CD14-positive monocyte (primary cell): ENCODE measurements at regions not wholly inside any gene's neighbourhood (a gene's known extent, or its start where the extent isn't known, plus 50 kb on each side); places are given as distances from the start of the nearest gene placed in this dataset.
"Not testable (repeated sequence)": the region's sequence is repeated elsewhere in the genome, so short reads cannot be mapped to it uniquely, and the experiment has no call there.

ENCODE experiments used
- DNase-seq, 3 donors: peaks; one replicate each; pipeline ENCODE4 v3.0.0-alpha.2; 2011 to 2022
- H2AFZ ChIP-seq: 2 replicates; pipeline ENCODE4 v1.6.0; 2012; ENCODE audit warnings: mild to moderate bottlenecking, low read depth, low read length, inconsistent platforms; ENCODE audit not compliant: insufficient read depth, poor library complexity, severe bottlenecking
- H3K27ac ChIP-seq, 2 donors: 1 replicate in 1 of 2; 2 replicates in 1 of 2; pipeline ENCODE4 v1.5.1; 2012 to 2013; ENCODE audit warnings: low read length in 2 of 2, control low read depth in 1 of 2, inconsistent platforms in 1 of 2, low read depth in 1 of 2, mild to moderate bottlenecking in 1 of 2
- H3K27me3 ChIP-seq, 2 donors: one replicate each; pipeline versions ENCODE4 v1.6.0 to v1.6.1; 2011 to 2013; ENCODE audit warnings: low read length in 2 of 2; ENCODE audit not compliant: control insufficient read depth in 2 of 2, insufficient read depth in 2 of 2
- H3K36me3 ChIP-seq, 2 donors: replicated peaks in 1 of 2; 1 replicate in 1 of 2; 2 replicates in 1 of 2; pipeline versions ENCODE4 v1.5.1 to v1.6.1; 2012 to 2013; ENCODE audit warnings: low read length in 2 of 2, control low read depth in 1 of 2, inconsistent platforms in 1 of 2, mild to moderate bottlenecking in 1 of 2; ENCODE audit not compliant: insufficient read depth in 2 of 2, control insufficient read depth in 1 of 2
- H3K4me1 ChIP-seq, 2 donors: 1 replicate in 1 of 2; 2 replicates in 1 of 2; pipeline versions ENCODE4 v1.5.1 to v1.6.1; 2012 to 2013; ENCODE audit warnings: low read length in 2 of 2, control low read depth in 1 of 2, inconsistent platforms in 1 of 2, mild to moderate bottlenecking in 1 of 2, moderate library complexity in 1 of 2; ENCODE audit not compliant: insufficient read depth in 2 of 2, control insufficient read depth in 1 of 2
- H3K4me2 ChIP-seq: replicated peaks from 2 replicates; pipeline ENCODE3; 2012; ENCODE audit warnings: low read length, moderate library complexity, mild to moderate bottlenecking; ENCODE audit not compliant: poor library complexity, severe bottlenecking; ENCODE audit errors: extremely low read depth
- H3K4me3 ChIP-seq, 3 experiments: fragments of 200-600 bp in 1 of 3; sonication (generic) in 1 of 3; replicated peaks in 1 of 3; 1 replicate in 2 of 3; 2 replicates in 1 of 3; pipeline ENCODE4 v1.5.1; 2011 to 2013; ENCODE audit warnings: low read length in 3 of 3, mild to moderate bottlenecking in 3 of 3, control low read depth in 2 of 3, low read depth in 2 of 3, inconsistent platforms in 1 of 3, moderate library complexity in 1 of 3
- H3K79me2 ChIP-seq: 2 replicates; pipeline ENCODE4 v1.6.0; 2012; ENCODE audit warnings: mild to moderate bottlenecking, control low read depth, inconsistent platforms, low read length, moderate library complexity; ENCODE audit not compliant: insufficient read depth
- H3K9ac ChIP-seq: 2 replicates; pipeline ENCODE4 v1.6.0; 2017; ENCODE audit warnings: low read length, mild to moderate bottlenecking; ENCODE audit not compliant: insufficient read depth, poor library complexity, severe bottlenecking
- H3K9me3 ChIP-seq, 2 donors: replicated peaks in 1 of 2; 1 replicate in 1 of 2; 2 replicates in 1 of 2; pipeline versions ENCODE4 v1.5.1 to v1.6.1; 2012 to 2013; ENCODE audit warnings: low read length in 2 of 2, control low read depth in 1 of 2; ENCODE audit not compliant: control insufficient read depth in 1 of 2, insufficient read depth in 1 of 2
- H4K20me1 ChIP-seq: 2 replicates; pipeline ENCODE4 v1.6.0; 2012; ENCODE audit warnings: mild to moderate bottlenecking, low read length, control low read depth, moderate library complexity; ENCODE audit not compliant: insufficient read depth
- H3K27ac Mint-ChIP-seq, 7 donors: one replicate each; pipeline ENCODE4 v1.8.0; 2020; ENCODE audit warnings: mild to moderate bottlenecking in 7 of 7, mixed read lengths in 7 of 7, moderate library complexity in 6 of 7, inconsistent platforms in 2 of 7
- H3K27me3 Mint-ChIP-seq, 3 donors: one replicate each; pipeline ENCODE4 v1.8.0; 2021 to 2022; ENCODE audit warnings: low read depth in 3 of 3, mild to moderate bottlenecking in 3 of 3, mixed read lengths in 3 of 3, moderate library complexity in 3 of 3, inconsistent platforms in 1 of 3
- H3K36me3 Mint-ChIP-seq, 2 donors: one replicate each; pipeline ENCODE4 v1.8.0; 2020; ENCODE audit warnings: mixed read lengths in 2 of 2, inconsistent platforms in 1 of 2, mild to moderate bottlenecking in 1 of 2
- H3K4me1 Mint-ChIP-seq: one replicate; pipeline ENCODE4 v1.8.0; 2020; ENCODE audit warnings: mild to moderate bottlenecking, mixed read lengths
- H3K4me3 Mint-ChIP-seq, 2 donors: one replicate each; pipeline ENCODE4 v1.8.0; 2020; ENCODE audit warnings: mild to moderate bottlenecking in 2 of 2, mixed read lengths in 2 of 2, moderate library complexity in 1 of 2
- H3K9me3 Mint-ChIP-seq, 7 donors: one replicate each; pipeline ENCODE4 v1.8.0; 2020 to 2022; ENCODE audit warnings: mixed read lengths in 7 of 7, mild to moderate bottlenecking in 6 of 7, moderate library complexity in 6 of 7, inconsistent platforms in 2 of 7
- WGBS: methylation state at CpG from one replicate; pipeline ENCODE4 v1.1.5; 2013; ENCODE audit warnings: missing lambda C conversion rate; ENCODE audit not compliant: insufficient coverage; 5-methylcytosine and 5-hydroxymethylcytosine counted together
- intact Hi-C, 2 donors: fragments of 100-400 bp; cut with micrococcal nuclease; formaldehyde crosslinking; loops; one replicate each; pipeline versions ENCODE4 v1.15.0 to v1.15.1; 2023

GRCh38 chr2:87324335-87325041 is 302.8 kb upstream of the PLGLB1 start:
- H3K27ac ChIP-seq, H3K27me3 Mint-ChIP-seq, H3K9ac ChIP-seq, intact Hi-C loops, H4K20me1 ChIP-seq, H3K79me2 ChIP-seq, H3K4me3 Mint-ChIP-seq, H3K9me3 ChIP-seq, H3K27me3 ChIP-seq, H3K36me3 ChIP-seq, H2AFZ ChIP-seq, H3K4me1 ChIP-seq, H3K4me3 ChIP-seq, H3K27ac Mint-ChIP-seq, H3K36me3 Mint-ChIP-seq, H3K9me3 Mint-ChIP-seq, H3K4me2 ChIP-seq, DNase-seq: not testable (repeated sequence)
- WGBS = no CpG with 5 or more reads among the region's 6 CpGs
- H3K4me1 Mint-ChIP-seq = peaks cover 12% of the 10 kb centered on the region

DNA sequence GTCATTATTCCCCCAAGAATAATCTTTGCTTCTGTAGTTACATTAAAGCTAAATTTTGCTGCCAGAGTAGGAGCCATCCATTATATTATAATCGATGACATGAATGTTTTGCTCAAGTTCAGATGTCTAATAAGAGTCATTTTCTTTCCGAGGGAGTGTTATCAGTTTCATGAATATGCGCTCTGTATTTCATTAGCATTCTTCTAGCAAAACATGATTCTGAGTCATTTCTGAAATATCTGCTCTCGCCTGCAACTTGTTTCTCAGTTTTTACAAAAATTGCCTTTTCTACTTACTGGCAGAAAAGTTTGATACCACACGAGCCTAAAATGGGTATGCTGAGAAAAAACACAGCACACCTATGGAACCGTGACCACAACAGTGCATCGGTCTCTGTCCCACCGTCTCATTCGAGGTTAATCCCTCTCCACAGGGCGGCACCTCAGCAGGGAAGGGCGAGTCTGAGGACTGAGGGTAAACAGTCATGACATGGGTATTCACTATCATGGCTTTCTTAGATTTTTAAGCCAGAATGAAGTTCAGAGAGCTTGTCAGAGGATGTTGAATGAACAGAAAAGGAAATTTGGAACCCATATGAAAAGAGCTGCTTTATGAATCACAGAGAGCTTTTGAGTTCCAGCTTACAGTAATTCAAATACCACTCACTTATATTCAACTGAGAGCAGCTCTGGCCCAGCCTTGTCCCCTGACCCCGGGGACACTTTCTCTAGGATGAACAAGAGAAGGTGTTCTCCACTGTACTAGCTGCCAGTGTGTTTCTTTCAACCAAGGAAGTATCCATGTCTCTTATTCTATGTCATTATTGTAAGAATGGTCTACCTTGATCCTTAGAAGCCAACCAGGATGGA is 303.6 kb upstream of the PLGLB1 start:
- H3K4me1 ChIP-seq, H3K27ac ChIP-seq, H3K27me3 ChIP-seq, H2AFZ ChIP-seq, H3K9ac ChIP-seq, H3K36me3 ChIP-seq, H3K27me3 Mint-ChIP-seq, DNase-seq, H3K9me3 Mint-ChIP-seq, intact Hi-C loops, H3K36me3 Mint-ChIP-seq, H3K4me3 Mint-ChIP-seq, H3K79me2 ChIP-seq, H3K4me2 ChIP-seq, H3K4me3 ChIP-seq, H3K9me3 ChIP-seq, H3K27ac Mint-ChIP-seq, H4K20me1 ChIP-seq: not testable (repeated sequence)
- WGBS = no CpG with 5 or more reads among the region's 12 CpGs
- peaks cover 14% of the 10 kb centered on the region for H3K4me1 Mint-ChIP-seq

DNA sequence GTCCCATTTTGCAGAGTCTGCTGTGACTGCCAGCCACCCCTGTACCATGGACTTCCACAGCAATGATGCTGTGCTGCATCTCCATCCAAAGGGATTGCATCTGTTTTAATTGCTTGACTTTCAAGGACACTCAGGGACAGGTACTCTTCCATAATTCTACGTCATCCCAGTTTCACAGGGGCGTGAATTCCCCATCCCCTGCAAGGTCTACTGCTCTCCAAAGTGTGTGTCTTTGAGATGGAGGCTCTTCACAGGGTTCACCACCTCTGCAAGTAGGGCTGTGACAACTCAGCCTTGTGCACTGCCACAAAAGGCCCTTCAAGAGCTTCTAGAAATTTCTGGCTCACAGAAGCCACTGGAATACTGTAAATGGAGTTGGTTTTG is 304.3 kb upstream of the PLGLB1 start:
- H3K9me3 ChIP-seq, H4K20me1 ChIP-seq, H3K4me3 Mint-ChIP-seq, DNase-seq, H3K4me3 ChIP-seq, H3K79me2 ChIP-seq, H2AFZ ChIP-seq, H3K36me3 Mint-ChIP-seq, H3K36me3 ChIP-seq, H3K4me2 ChIP-seq, H3K4me1 ChIP-seq, H3K27me3 ChIP-seq, H3K9ac ChIP-seq, H3K9me3 Mint-ChIP-seq, intact Hi-C loops, H3K27ac ChIP-seq, H3K27me3 Mint-ChIP-seq, H3K27ac Mint-ChIP-seq: not testable (repeated sequence)
- no CpG with 5 or more reads among the region's 2 CpGs for WGBS
- H3K4me1 Mint-ChIP-seq = peaks cover 14% of the 10 kb centered on the region

- intact Hi-C loops, H3K4me3 ChIP-seq, H3K4me2 ChIP-seq, H3K27ac Mint-ChIP-seq, H3K27ac ChIP-seq, H3K79me2 ChIP-seq, H3K9me3 ChIP-seq, H3K9ac ChIP-seq, H3K4me3 Mint-ChIP-seq, H4K20me1 ChIP-seq, DNase-seq, H3K27me3 Mint-ChIP-seq, H2AFZ ChIP-seq, H3K27me3 ChIP-seq, H3K9me3 Mint-ChIP-seq, H3K4me1 ChIP-seq, H3K36me3 Mint-ChIP-seq, H3K36me3 ChIP-seq: not testable (repeated sequence)
- WGBS = no CpG with 5 or more reads among the region's 3 CpGs
- peaks cover 14% of the 10 kb centered on the region for H3K4me1 Mint-ChIP-seq
Observed at GRCh38 chr2:87326754-87327153, 305.1 kb upstream of the PLGLB1 start.
